CD4-positive, alpha-beta T cell treated with Interleukin-17A for 1 hour (primary cell): ENCODE measurements at regions not wholly inside any gene's neighbourhood (a gene's known extent, or its start where the extent isn't known, plus 50 kb on each side); places are given as distances from the start of the nearest gene placed in this dataset.

ENCODE experiments used
- DNase-seq: peaks from one replicate; pipeline ENCODE4 v3.0.0-alpha.2; 2020

- DNase-seq, result no peak
Observed at GRCh38 chr18:42137693-42138375, 182.8 kb downstream of the PIK3C3 start.

GRCh38 chr18:42141439-42141838, 186.4 kb downstream of the PIK3C3 start:
- no peak for DNase-seq

- no peak for DNase-seq
Observed at GRCh38 chr18:42155024-42155423, 200.0 kb downstream of the PIK3C3 start.

GRCh38 chr18:42156281-42156680, 201.2 kb downstream of the PIK3C3 start:
- DNase-seq, result no peak

DNA sequence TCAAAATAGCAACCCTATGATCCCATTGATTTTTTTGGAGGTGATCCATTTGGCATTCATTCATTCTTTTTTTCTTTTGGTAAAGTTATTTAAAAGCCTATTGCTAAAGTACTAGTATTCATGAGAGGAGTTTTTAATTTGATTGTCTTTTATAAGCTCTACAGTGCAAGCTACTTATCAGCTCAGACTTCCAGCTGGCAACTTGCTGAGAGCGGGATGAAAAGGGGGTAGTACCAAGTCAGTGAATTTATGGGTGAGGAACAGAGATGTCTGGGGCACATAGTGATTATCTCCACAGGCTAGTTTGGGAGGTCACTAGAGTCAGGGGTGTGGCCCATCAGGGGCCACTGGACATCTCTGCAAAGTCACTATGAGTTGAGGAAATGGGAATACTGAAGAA, 202.4 kb downstream of the PIK3C3 start:
- DNase-seq, result no peak

DNA sequence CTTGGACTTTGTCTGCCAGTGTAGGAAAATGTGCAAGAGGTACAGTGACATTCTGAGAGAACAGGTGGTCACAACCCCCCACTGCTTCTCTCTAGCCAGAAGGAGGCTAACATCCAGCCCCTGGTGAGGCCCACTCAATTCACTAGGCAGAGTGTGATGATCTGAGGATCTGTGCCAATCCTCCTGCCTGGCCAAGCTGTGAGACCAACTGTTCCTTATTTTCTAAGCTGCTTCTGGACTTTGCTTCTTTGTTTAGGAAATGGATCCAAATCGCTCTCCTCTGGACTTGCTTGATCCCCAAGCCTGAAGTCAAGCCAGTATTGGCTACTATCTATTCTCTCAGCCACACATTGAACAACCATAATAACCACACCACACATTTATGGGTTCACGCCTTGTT, 202.8 kb downstream of the PIK3C3 start:
- no peak for DNase-seq

GRCh38 chr18:42159146-42159545, 204.1 kb downstream of the PIK3C3 start:
- no peak for DNase-seq

- DNase-seq, result no peak
Observed at GRCh38 chr18:42163321-42163720, 208.3 kb downstream of the PIK3C3 start.

DNA sequence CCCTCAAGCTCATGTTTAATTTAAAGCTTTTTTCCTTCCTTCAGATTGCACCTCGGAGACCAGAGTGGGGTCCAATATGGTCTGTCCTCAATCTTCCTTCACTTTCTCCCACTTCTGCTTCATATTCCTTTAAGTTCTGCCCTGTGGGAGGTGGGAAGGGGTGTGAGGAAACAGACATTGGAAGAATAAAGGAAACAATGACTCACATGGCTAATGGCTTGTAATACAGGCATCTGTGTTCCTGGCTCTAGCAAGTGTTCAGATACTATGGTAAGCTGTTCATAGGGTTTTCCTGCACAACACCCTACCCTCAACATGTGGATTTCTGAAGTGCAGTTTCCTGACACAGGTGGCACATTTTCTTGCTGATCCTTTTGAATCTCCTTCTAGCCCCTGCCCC, 209.5 kb downstream of the PIK3C3 start:
- DNase-seq, result no peak

- no peak for DNase-seq
Observed at GRCh38 chr18:42165922-42166513, 211.0 kb downstream of the PIK3C3 start.

- no peak for DNase-seq
Observed at GRCh38 chr18:42168487-42168886, 213.5 kb downstream of the PIK3C3 start.

- DNase-seq, result no peak
Observed at GRCh38 chr18:42168907-42169306, 213.9 kb downstream of the PIK3C3 start.

GRCh38 chr18:42174909-42175308, 219.9 kb downstream of the PIK3C3 start:
- no peak for DNase-seq

DNA sequence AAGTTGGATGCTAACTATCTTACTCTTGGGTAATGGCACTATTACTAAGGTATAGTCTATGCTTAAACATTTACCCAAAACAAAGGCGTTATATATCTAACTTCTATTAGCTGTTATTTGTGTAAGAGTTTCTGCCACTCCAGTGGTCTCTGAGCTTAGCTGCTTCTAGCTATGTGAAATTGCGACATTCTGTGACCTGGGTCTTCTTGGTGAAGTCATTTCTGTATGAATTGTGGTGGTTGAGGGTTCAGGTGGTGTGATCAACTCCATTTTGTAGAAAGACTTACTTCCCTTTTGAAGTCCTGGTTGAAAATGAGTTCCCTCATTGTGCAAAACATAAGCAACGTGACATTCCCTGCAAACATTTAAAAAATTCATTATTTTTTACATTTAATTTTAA, 221.6 kb downstream of the PIK3C3 start:
- DNase-seq, result no peak

DNA sequence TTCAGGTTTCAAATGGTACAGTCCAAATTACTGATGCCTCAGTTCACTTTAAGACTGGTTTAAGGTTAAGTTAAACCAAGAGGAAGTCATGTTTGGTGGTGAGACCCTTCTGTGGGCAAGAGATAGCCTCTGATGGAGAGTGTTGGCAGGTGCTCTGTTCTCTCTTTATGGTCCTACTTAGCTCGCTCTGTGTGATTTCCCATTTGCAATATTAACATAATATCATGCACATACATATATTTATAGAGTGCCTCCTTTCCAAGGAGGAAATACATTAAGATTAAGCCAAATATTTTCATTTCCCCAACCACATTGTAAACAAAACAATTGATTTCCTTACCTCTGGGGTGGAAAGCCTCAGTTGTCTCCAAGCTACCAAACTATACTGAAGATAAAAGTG, 222.4 kb downstream of the PIK3C3 start:
- no peak for DNase-seq

DNA sequence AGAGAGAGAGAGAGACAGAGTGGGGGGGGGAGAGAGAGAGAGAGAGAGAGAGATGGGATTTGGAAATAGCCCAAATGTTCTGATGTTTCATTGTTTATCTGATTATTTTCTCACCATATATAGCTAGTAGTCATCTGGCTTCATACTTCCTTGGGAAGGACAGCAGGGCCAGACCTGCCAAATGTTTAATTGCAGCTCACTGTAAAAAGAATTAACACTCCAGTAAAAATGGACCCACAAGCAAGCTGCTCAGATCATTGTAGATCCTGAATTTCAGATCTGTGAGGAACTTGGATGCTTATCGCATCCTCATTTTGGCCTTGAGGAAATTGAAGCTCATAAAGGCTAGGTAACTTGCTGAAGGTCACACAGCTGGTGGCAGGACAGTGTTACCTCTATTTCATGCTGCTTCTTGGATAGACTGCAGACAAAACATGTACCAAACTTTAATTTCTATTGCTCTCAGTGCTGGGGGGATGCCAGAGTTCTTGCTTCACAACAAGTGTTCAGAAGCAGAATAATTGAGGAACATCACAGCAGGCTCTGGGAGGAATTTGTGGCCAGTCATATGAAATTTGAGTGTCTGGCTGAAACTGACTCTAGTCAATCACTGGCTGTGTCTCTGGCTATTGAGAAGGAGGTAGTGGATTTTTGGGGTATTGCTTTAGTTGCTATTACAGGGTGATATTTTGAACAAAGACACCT, 223.5 kb downstream of the PIK3C3 start:
- DNase-seq, result no peak

GRCh38 chr18:42179542-42180121, 224.6 kb downstream of the PIK3C3 start:
- DNase-seq, result no peak

DNA sequence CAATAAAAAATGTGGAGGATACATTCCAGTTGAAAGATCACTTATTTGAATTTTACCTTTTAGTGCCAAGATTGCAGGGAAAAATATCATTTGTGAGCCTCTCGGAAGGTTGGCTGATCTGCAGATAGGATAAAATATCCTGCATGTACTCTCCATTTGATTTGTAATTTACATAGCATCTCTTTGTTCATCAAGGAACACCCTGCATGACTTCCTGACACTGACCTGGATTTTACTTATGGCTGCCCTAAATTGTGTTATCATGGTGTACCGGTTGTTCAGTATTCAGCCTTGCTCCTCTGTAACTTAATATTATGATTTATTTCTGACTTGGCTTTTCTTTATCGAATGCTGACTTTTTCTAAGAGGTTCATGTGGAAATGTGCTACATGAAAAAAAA, 226.4 kb downstream of the PIK3C3 start:
- no peak for DNase-seq

- no peak for DNase-seq
Observed at GRCh38 chr18:42182728-42183700, 228.0 kb downstream of the PIK3C3 start.

DNA sequence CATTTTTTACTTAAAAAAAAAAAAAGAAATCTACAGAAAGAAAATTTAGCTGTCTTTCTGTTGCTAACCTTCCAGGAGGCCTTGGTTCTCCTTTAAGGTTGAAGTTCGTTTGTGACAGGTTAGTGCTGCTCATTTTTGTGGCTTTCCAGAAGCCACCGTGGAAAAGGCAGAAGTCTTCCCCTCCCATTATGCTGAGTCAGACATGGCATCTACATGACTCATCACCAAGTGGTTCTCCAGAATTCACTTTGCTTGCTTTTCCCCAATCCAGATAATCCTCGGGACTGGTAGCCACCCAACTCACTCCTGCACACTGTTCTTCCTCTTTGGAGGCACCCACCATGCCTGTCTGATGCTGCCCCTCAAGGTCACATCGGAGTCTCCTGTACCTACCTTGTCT, 228.7 kb downstream of the PIK3C3 start:
- DNase-seq, result no peak

GRCh38 chr18:42184685-42185477, 229.8 kb downstream of the PIK3C3 start:
- no peak for DNase-seq

DNA sequence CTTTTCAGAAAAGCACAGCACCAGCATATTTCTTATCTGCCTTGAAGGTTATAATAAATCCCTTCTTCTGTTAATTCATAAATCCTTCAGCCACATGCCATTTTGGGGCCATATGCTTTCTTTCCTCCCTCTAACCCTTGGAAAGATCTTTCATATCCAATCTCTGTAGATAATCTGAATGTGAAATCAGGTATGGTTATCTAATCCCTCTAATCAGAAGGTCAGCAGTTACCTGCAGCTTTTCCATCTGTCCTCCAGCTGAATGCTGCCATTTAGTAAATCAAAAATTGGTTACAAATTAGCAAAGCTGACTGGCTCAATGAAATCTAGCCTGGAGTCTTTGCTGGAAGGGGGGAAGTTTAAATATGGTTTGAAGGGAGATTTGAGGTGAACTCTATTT, 230.5 kb downstream of the PIK3C3 start:
- DNase-seq, result no peak
